Stimulated activated naive CD4-positive, alpha-beta T cell treated with Interleukin-2 at 50 U/mL for 16 hours (primary cell): ENCODE measurements at regions not wholly inside any gene's neighbourhood (a gene's known extent, or its start where the extent isn't known, plus 50 kb on each side); places are given as distances from the start of the nearest gene placed in this dataset.

Source experiments
- DNase-seq: peaks from one replicate; lab custom pipeline; 2025; lab: John Stamatoyannopoulos, UW

DNA sequence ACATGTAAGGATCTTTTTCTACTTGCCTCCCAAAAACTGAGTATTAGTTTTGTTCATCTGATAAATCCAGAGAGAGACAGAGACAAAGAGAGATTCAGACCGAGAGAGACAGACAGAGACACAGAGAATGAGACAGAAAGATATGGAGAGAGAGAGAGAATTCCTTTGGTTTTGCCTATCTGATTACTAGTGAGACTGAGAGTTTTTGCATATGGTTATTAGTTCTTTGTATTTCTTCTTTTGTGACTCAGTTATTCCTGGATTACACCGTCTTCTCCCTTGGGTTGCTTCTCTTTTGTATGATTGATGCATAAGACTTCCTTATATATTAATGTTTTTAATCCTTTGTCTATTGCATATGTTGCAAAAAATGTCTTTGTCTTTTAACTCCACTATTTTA, 91.2 kb upstream of the SPATA31C2 start:
- no peak for DNase-seq

DNA sequence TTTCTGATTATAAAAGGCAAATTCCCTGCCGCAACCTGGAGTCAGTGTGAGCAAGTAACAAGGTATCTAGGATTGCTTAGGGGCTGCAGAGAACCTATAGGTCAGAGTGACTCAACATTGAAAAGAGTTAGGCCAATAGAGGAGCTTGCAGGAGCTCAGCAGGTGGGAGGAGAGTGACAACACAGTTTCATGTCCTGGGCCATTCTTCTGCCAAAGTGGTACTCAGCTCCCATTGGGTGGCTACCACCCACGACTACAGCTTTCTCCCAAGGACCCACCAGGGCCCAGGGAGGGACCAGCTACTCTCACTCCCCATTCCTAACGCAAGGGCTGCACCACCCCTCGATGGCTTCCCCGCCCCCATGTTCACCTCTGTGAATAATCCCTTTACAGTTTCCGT, 86.7 kb upstream of the SPATA31C2 start:
- no peak for DNase-seq

DNA sequence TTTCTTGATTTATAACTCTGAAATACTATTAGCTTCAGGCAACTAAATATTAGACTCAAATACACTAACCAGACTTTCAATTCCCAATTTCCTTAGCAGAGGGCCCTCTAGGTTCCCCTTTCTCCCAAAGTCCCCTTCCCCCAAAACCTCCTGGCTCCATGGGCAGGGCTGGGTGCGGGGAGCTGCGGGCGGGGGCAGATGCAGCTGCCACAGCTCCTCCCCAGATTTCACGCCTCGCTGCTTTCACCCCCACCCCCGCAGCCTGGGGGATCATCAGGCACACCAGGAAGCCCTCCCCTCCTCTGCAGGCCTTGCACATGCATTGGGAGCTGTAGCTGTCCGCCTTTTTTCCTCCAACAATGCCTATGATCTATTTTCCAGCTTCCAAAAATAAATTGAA, 82.8 kb upstream of the SPATA31C2 start:
- DNase-seq: no peak

DNA sequence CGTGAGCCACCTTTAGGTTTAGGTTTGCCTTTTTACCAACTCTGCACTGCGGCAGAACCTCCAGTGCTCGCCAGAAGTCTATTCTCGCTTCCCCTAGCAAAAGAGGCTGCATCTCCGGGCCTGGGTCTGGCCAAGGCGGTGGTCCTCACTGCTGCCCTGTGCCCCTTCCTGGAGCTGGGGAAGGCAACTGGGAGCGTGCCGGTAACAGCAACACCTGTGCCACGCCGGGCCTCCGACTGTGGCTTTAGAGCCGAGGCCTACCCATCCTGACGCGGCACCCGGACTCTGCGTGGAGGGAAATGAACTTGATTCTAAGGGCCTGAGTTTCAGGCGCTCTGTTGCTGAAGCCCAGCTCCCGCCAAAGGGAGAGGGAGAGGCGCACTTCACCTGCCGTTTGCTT, 82.4 kb upstream of the SPATA31C2 start:
- DNase-seq: no peak

DNA sequence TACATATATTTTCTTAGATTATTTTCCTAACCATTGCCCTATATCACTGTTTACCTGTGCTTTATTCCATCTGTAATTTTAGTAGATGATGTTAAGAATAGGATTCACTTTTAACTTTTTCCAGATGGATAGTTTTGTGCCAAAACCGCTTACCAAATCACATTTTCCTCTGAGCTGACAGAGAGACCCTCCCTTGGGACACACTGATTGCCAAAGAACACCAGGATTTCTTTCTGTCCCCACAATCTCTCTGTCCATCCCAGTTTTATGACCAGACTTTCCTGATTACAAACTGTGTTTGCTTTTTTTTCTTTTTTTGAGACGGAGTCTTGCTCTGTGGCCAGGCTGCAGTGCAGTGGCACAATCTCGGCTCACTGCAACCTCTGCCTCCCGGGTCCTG, 81.3 kb upstream of the SPATA31C2 start:
- DNase-seq: no peak

DNA sequence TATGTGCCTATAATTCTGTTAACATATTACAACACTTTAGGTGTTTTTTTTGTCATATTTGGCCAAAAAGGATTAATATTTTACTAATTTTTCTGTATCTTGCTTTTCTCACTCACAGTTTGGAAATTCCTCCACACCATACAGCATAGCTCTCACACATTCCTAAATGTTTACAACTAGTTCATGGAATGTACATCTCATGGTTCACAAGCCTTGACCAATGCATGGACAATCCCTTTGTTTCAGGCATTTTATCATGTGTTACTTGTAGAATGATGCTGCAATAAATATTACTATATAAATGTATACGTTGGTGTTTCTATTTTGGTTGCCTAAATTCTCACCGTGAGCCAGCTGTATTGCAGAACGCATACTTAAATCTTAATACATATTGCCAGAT, 80.5 kb upstream of the SPATA31C2 start:
- DNase-seq: no peak

DNA sequence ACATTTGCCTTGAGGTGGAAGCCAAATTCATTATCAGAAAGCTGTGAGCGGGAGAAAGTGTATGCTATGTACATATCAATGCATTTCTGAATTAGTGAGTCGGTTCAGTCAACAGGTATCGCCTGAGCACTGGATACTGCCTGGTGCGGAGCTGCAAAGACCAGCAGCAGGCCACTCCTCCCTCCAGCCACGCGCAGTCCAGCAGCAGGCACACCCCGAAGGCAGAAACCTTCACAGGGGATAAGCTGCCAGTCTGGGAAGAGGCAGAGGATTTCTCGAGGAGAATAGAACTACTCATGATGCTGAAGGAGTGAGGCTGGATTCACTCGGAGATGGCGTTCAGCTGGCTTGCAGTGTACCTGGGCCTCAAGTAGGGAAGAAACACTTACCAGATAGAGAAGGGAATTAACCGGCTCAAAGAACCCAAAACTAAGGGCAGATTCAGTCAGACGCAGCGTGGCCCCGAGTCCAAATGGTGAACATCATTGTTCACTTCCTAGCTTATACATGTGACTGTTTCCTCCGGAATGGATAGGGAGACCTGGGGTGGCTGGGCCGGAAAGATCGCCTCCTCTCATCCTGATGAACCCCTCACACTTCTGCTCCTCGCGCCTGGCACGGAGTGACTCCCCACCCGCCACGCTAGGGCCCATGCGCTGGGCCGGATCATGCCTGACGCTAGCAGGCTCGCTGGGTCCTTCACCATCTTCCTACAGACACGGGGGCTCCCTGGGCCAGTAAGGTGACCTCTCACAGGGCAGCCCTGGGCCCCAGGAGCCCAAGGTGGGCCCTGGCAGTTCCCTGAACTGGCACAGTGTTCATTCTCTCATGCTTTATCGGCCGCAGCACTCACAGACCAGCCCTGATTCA, 78.1 kb upstream of the SPATA31C2 start:
- no peak for DNase-seq

DNA sequence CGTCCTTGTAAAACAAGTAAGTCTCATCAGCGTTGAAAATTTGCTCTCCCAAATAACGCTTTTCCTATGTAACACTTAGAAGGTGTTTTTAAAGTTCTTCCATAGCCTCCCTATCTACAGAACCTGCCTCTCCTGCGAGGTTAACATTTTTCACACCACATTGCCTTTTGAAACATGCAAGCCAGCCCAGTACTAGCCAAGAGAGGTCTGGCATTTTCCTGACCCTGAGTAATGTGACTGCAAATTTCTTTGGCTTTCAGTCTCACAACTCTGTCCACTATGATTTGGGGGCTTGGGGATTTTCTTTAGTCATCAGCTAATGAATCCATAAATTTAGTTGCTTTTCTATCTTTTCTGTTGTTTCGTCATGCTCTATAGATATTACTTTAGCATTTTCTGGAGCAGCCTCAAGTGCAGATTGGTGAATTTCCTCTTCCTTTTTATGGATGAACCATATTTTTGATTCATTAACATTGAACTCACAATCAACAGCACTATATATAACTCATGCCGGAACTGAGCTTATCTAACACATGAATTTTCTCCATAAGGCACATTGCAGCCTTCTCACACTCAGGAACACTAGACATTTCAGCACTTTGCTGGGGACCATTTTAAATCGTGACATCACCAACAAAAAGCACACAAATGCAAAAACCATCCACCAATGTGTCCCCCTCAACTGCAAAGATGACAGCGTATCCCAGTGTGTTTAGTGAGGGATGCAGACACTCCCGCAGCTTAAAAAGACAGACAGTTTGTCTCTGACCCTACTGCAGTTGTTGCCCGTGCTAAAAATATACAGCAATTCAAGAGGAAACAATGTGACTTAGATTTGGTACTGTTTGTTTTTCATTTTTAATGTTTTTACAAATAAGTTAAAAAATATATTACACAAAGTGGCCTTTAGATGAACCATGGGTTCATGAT, 77.2 kb upstream of the SPATA31C2 start:
- DNase-seq: no peak

DNA sequence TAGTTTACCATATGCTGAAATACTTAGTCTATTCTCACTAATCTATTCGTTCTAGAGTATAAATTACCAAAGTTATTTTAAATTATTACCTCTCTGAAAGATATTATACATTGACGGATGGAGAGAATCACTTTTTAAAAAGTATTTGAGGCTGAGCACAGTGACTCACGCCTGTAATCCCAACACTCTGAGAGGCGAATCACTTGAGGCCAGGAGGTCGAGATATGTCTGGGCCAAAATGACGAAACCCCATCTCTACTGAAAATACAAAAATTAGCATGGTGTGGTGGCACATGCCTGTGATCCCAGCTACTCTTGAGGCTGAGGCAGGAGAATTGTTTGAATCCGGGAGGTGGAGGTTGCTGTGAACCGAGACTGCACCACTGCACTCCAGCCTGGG, 64.0 kb upstream of the SPATA31C2 start:
- no peak for DNase-seq

DNA sequence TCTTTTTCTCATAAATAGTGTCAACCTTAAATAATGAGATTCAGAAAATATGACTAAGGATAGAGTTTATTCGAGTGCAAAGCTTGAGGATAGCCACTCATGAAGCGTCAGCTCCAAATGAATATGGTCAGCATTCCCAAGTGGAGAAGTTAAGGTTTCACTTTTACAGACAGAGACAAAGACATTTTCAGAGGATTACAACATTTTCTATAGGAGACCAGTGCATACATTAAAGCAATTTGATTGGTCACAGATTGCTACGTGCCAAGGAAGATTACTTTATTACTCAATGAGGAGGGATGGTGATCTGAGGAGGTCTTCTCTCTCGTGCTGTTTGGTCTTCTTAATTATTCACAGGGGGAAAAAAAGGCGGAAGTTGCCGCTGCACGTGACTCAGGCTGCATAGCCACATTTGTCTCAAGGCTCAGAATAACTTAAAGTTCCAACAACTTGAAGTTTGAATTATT, 60.1 kb upstream of the SPATA31C2 start:
- DNase-seq: no peak

DNA sequence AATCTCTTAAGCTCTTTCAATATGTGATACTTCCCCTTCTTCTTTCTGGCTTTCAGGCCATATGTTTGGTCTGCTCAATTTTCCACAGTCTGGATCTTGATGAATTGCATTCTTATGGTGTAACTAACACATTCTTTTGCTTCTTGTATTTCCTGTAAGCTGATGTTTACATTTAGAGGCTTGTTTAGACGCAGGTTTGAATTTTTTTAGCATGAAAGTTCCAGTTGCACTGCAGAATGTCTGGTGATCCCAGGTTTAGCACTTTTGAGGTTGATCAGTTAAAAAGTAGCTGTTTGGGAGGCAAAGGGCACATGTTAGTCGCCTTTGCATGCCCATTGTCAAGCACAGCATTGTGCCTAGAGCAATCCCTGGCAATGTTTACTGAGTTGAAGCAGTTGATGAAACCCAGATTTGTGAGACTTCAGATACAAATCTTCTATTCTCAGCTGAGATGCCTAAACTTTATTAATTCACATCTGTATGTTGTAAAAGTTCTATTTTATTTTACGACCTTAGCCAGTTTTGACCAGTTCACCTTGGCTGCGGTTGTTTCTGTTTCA, 59.6 kb upstream of the SPATA31C2 start:
- no peak for DNase-seq

DNA sequence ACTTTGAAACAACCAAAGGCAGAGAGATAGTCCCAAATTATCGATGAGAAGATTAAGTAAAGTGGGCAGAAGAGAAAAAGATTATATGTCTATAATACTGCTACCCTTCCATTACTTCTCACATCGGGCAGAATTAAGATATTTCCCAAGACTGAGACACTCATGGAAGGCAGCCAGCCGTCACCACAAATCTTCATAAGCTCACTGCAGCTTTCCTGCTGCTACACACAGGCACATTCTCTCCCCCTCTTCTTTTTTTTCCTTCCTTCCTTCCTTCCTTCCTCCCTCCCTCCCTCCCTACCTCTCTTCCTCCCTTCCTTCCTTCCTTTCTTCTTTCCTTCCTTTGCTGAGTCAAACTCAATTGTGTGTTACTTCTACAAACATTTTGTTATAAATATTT, 58.7 kb upstream of the SPATA31C2 start:
- DNase-seq: no peak

DNA sequence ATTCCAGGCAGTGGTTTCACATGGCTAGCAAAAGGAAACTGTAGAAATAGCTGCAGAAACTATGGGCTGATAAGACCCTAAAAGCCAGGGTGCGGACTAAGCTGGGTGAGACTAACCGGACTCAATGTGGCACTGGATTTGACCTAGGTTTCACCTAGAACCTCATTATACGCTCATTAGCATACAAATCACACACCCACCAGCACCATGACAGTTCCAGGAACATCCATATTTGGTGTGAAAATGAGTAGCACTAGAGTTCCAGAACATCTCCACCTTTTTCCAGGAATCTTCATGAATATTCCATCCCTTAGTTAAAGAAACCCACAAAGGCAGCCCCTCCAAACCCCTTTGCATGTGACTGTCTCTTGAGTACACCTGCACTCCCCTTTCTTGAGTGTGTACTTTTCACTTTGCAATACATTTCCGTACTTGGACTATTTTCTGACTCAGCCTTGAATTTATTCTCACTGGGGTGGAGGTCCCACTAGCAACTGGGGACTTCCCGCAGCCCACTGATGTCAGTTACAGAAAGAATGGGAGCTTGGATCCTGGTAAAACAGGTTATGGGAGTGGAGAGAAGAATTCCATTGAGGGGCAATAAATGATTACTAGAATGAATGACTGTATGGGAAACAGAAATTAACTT, 58.0 kb upstream of the SPATA31C2 start:
- no peak for DNase-seq

DNA sequence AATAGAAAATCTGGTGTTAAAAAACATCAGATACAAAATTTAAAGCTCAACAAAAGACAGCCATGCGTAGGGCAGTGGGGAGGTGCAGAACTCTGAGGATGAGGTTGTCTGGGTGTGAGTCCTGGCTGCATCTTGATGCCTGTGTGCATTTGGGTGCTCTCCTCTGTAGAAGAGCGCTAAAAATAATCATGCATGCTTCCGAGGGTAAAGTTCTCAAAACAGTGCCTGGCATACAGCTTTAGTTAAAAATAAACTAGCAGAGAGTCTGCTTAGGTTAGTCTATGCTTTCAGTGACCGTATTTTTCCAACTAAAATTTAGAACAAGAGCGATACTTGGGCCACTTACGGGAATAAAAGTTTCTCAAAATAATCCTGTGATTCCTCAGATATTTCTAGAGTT, 55.5 kb upstream of the SPATA31C2 start:
- no peak for DNase-seq

DNA sequence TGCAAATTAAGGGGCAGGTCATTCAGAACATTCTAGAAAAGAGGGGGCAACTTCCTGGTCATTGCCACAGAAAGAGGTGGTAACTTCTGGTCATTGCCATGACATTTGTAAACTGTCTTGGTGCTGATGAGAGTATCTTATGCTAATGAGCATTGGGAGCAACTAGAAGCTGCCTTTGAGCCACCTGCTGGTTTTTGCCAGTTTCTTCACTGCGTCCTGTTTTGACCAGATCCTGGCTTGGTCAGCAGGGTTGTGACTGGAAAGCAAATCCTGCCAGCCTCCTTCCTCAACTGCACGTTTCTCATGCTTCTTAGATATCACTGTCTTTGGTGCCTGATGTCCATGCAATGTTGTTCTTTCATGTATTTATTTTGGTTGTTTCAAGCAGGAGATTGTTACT, 53.2 kb upstream of the SPATA31C2 start:
- DNase-seq: no peak

DNA sequence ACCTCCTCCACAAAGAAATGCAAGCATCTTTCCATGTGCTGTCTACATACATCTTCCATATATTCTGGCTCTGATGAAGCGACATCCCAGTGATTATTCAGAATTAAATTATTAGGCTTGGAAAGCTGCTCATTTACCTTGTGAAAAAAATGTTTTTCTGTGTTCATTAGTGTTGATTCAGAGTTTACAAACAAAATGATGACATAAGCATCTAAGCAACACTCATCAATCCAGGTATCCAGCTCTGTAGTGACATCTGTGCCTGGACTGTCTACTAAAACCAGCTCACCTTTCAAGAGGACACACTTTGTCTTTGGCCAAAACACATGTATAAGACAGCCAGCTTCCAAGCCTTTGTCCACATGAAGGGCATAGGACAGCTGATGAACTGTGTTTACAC, 51.1 kb upstream of the SPATA31C2 start:
- DNase-seq: no peak
